HEK293 (cell line): ENCODE measurements at regions not wholly inside any gene's neighbourhood (a gene's known extent, or its start where the extent isn't known, plus 50 kb on each side); places are given as distances from the start of the nearest gene placed in this dataset.

Experiments
- BCL11A ChIP-seq: fragments of 450-650 bp; formaldehyde crosslinking; IDR thresholded peaks from 2 replicates; pipeline ENCODE4 v1.5.1; 2016; ENCODE audit warnings: low read depth, missing biosample characterization, missing genetic modification characterization
- KLF1 ChIP-seq: fragments of 450-650 bp; formaldehyde crosslinking; IDR thresholded peaks from 2 replicates; pipeline ENCODE4 v1.5.1; 2016; ENCODE audit warnings: missing biosample characterization, missing genetic modification characterization
- KLF16 ChIP-seq: fragments of 450-650 bp; formaldehyde crosslinking; IDR thresholded peaks from 2 replicates; pipeline ENCODE4 v1.5.1; 2017; ENCODE audit warnings: missing biosample characterization, missing genetic modification characterization
- KLF7 ChIP-seq: fragments of 450-650 bp; formaldehyde crosslinking; IDR thresholded peaks from 2 replicates; pipeline ENCODE4 v1.5.1; 2016; ENCODE audit warnings: missing biosample characterization, missing genetic modification characterization, borderline replicate concordance
- MYNN ChIP-seq: fragments of 450-650 bp; formaldehyde crosslinking; IDR thresholded peaks from 2 replicates; pipeline ENCODE4 v1.5.1; 2016; ENCODE audit warnings: missing biosample characterization, missing genetic modification characterization, borderline replicate concordance
- PRDM1 ChIP-seq: fragments of 450-650 bp; formaldehyde crosslinking; IDR thresholded peaks from 2 replicates; pipeline ENCODE4; 2016; ENCODE audit warnings: missing biosample characterization, missing genetic modification characterization
- SP2 ChIP-seq: fragments of 450-650 bp; formaldehyde crosslinking; IDR thresholded peaks from 2 replicates; pipeline ENCODE4 v1.5.1; 2016; ENCODE audit warnings: missing biosample characterization, missing genetic modification characterization
- ZBTB17 ChIP-seq: fragments of 450-650 bp; formaldehyde crosslinking; IDR thresholded peaks from 2 replicates; pipeline ENCODE4 v1.5.1; 2016; ENCODE audit warnings: missing biosample characterization, missing genetic modification characterization
- ZNF112 ChIP-seq: fragments of 450-650 bp; formaldehyde crosslinking; IDR thresholded peaks from 2 replicates; pipeline ENCODE4 v1.5.0; 2017; ENCODE audit warnings: missing biosample characterization, missing genetic modification characterization
- ZNF157 ChIP-seq: fragments of 450-650 bp; formaldehyde crosslinking; IDR thresholded peaks from 2 replicates; pipeline ENCODE4 v1.5.1; 2016; ENCODE audit warnings: missing biosample characterization, missing genetic modification characterization
- ZNF16 ChIP-seq: fragments of 450-650 bp; formaldehyde crosslinking; IDR thresholded peaks from 2 replicates; pipeline ENCODE4 v1.5.1; 2016; ENCODE audit warnings: low read depth, missing biosample characterization, missing genetic modification characterization
- ZNF169 ChIP-seq: fragments of 450-650 bp; formaldehyde crosslinking; IDR thresholded peaks from 2 replicates; pipeline ENCODE4 v1.5.1; 2016; ENCODE audit warnings: missing biosample characterization, missing genetic modification characterization
- ZNF202 ChIP-seq: fragments of 450-650 bp; formaldehyde crosslinking; IDR thresholded peaks from 2 replicates; pipeline ENCODE4 v1.5.1; 2016; ENCODE audit warnings: missing biosample characterization, missing genetic modification characterization, borderline replicate concordance
- ZNF221 ChIP-seq: fragments of 450-650 bp; formaldehyde crosslinking; IDR thresholded peaks from 2 replicates; pipeline ENCODE4 v1.5.1; 2017; ENCODE audit warnings: missing biosample characterization, missing genetic modification characterization, borderline replicate concordance
- ZNF24 ChIP-seq: fragments of 450-650 bp; formaldehyde crosslinking; IDR thresholded peaks from 2 replicates; pipeline ENCODE4 v1.5.1; 2016; ENCODE audit warnings: missing biosample characterization, missing genetic modification characterization
- ZNF292 ChIP-seq: fragments of 450-650 bp; formaldehyde crosslinking; IDR thresholded peaks from 2 replicates; pipeline ENCODE4 v1.5.1; 2016; ENCODE audit warnings: low read depth, missing biosample characterization, missing genetic modification characterization, borderline replicate concordance
- ZNF324 ChIP-seq: fragments of 450-650 bp; formaldehyde crosslinking; IDR thresholded peaks from 2 replicates; pipeline ENCODE4 v1.5.1; 2016; ENCODE audit warnings: missing biosample characterization, missing genetic modification characterization
- ZNF366 ChIP-seq: fragments of 450-650 bp; formaldehyde crosslinking; conservative IDR thresholded peaks from 2 replicates; pipeline ENCODE4 v1.5.1; 2016; ENCODE audit warnings: missing biosample characterization, missing genetic modification characterization
- ZNF404 ChIP-seq: fragments of 450-650 bp; formaldehyde crosslinking; IDR thresholded peaks from 2 replicates; pipeline ENCODE4 v1.5.1; 2017; ENCODE audit warnings: missing biosample characterization, missing genetic modification characterization
- ZNF473 ChIP-seq: fragments of 450-650 bp; formaldehyde crosslinking; IDR thresholded peaks from 2 replicates; pipeline ENCODE4 v1.5.1; 2017; ENCODE audit warnings: missing biosample characterization, missing genetic modification characterization
- ZNF530 ChIP-seq: fragments of 450-650 bp; formaldehyde crosslinking; IDR thresholded peaks from 2 replicates; pipeline ENCODE4 v1.5.1; 2016; ENCODE audit warnings: low read depth, missing biosample characterization, missing genetic modification characterization
- ZNF558 ChIP-seq: fragments of 450-650 bp; formaldehyde crosslinking; IDR thresholded peaks from 2 replicates; pipeline ENCODE4 v1.5.1; 2016; ENCODE audit warnings: missing biosample characterization, missing genetic modification characterization
- ZNF561 ChIP-seq: fragments of 450-650 bp; IDR thresholded peaks from 2 replicates; pipeline ENCODE4 v1.5.1; 2018; ENCODE audit warnings: missing biosample characterization, missing genetic modification characterization, borderline replicate concordance
- ZNF571 ChIP-seq: fragments of 450-650 bp; formaldehyde crosslinking; IDR thresholded peaks from 2 replicates; pipeline ENCODE4 v1.5.0; 2017; ENCODE audit warnings: missing biosample characterization, missing genetic modification characterization
- ZNF585B ChIP-seq: fragments of 450-650 bp; formaldehyde crosslinking; IDR thresholded peaks from 2 replicates; pipeline ENCODE4 v1.5.1; 2016; ENCODE audit warnings: missing biosample characterization, missing genetic modification characterization
- ZNF600 ChIP-seq: fragments of 450-650 bp; formaldehyde crosslinking; IDR thresholded peaks from 2 replicates; pipeline ENCODE4 v1.5.1; 2016; ENCODE audit warnings: missing biosample characterization, missing genetic modification characterization
- ZNF623 ChIP-seq: fragments of 450-650 bp; formaldehyde crosslinking; IDR thresholded peaks from 2 replicates; pipeline ENCODE4 v1.5.1; 2016; ENCODE audit warnings: missing biosample characterization, missing genetic modification characterization
- ZSCAN23 ChIP-seq: fragments of 450-650 bp; formaldehyde crosslinking; IDR thresholded peaks from 2 replicates; pipeline ENCODE4 v1.5.1; 2016; ENCODE audit warnings: missing biosample characterization, missing genetic modification characterization
- TF ChIP-seq, protein P1 (sequence below): fragments of 450-650 bp; formaldehyde crosslinking; IDR thresholded peaks from 2 replicates; pipeline ENCODE4 v1.5.1; 2016; ENCODE audit warnings: missing biosample characterization, missing genetic modification characterization
- TF ChIP-seq, protein P2 (sequence below): fragments of 450-650 bp; formaldehyde crosslinking; IDR thresholded peaks from 2 replicates; pipeline ENCODE4 v1.5.1; 2017; ENCODE audit warnings: missing biosample characterization, missing genetic modification characterization
- TF ChIP-seq, protein P3 (sequence below): fragments of 450-650 bp; formaldehyde crosslinking; IDR thresholded peaks from 2 replicates; pipeline ENCODE4 v1.5.1; 2016; ENCODE audit warnings: missing biosample characterization, missing genetic modification characterization
- TF ChIP-seq, protein P4 (sequence below): fragments of 450-650 bp; formaldehyde crosslinking; IDR thresholded peaks from 2 replicates; pipeline ENCODE4 v1.5.1; 2017; ENCODE audit warnings: missing biosample characterization, missing genetic modification characterization

DNA sequence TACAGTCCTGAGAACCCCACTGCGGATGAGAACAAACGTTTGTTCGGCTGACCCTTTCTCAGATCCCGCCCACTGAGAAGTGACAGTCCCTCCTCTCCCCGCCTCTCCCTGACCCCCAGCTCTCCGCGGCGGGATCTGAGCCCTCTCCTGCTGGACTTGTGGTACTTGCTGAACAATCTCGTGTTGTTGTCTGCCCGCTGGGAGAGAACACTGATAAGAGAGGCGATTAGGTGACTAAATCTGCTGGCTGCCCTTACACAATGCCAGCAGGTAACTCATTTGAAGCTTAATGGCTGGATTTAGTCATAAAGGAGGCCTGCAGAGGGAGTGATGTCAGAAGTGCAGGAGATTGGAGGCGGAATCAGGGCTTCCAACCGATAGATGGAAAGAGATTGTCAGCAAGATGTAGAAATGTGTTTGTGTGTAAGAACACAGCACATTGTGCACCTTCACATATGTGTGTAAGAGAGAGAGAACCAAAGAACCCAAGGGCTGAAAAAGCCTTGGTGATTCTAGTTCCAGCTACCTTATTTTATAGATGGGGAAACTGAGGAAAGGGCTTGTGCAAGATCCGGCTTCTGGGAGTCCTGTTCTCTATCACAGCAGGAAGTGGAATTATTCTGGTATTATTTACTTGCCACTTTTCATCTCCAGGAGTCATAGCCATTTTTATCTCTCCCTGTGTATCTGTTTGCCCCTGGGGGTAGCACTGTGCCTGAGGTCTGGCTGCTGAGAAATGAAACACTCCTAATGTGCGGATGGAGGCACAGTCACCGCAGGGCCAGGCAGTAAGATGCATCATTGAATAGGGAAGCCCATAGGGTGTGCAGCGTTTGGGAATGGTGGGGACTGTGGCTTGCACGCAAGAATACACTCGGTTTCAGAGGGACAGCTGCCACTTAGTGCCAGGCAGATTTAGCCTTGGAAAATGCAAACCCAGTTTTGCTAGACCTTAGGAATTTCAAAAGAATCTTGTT, 203.7 kb upstream of the MSX2 start (continued):
- no peak for TF ChIP-seq ZNF16
- TF ChIP-seq ZNF530 (tag by site-specific recombination), result no peak
- TF ChIP-seq, protein P1, sequence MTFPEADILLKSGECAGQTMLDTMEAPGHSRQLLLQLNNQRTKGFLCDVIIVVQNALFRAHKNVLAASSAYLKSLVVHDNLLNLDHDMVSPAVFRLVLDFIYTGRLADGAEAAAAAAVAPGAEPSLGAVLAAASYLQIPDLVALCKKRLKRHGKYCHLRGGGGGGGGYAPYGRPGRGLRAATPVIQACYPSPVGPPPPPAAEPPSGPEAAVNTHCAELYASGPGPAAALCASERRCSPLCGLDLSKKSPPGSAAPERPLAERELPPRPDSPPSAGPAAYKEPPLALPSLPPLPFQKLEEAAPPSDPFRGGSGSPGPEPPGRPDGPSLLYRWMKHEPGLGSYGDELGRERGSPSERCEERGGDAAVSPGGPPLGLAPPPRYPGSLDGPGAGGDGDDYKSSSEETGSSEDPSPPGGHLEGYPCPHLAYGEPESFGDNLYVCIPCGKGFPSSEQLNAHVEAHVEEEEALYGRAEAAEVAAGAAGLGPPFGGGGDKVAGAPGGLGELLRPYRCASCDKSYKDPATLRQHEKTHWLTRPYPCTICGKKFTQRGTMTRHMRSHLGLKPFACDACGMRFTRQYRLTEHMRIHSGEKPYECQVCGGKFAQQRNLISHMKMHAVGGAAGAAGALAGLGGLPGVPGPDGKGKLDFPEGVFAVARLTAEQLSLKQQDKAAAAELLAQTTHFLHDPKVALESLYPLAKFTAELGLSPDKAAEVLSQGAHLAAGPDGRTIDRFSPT (tag by site-specific recombination), result no peak
- peak; percentile 64; the same call in 1 of the 2 replicates for TF ChIP-seq ZNF558 (tag by site-specific recombination)
- no peak for TF ChIP-seq KLF16 (tag by site-specific recombination)
- TF ChIP-seq ZNF623 (tag by site-specific recombination), result no peak
- TF ChIP-seq, protein P2, sequence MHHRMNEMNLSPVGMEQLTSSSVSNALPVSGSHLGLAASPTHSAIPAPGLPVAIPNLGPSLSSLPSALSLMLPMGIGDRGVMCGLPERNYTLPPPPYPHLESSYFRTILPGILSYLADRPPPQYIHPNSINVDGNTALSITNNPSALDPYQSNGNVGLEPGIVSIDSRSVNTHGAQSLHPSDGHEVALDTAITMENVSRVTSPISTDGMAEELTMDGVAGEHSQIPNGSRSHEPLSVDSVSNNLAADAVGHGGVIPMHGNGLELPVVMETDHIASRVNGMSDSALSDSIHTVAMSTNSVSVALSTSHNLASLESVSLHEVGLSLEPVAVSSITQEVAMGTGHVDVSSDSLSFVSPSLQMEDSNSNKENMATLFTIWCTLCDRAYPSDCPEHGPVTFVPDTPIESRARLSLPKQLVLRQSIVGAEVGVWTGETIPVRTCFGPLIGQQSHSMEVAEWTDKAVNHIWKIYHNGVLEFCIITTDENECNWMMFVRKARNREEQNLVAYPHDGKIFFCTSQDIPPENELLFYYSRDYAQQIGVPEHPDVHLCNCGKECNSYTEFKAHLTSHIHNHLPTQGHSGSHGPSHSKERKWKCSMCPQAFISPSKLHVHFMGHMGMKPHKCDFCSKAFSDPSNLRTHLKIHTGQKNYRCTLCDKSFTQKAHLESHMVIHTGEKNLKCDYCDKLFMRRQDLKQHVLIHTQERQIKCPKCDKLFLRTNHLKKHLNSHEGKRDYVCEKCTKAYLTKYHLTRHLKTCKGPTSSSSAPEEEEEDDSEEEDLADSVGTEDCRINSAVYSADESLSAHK, result peak; percentile 82
- TF ChIP-seq BCL11A (tag by site-specific recombination), result no peak; the same call in none of the 2 replicates
- TF ChIP-seq KLF1 (tag by site-specific recombination), result no peak; the same call in 1 of the 2 replicates
- TF ChIP-seq ZNF24 (tag by site-specific recombination), result peak; percentile 97
- TF ChIP-seq SP2 (tag by site-specific recombination), result peak; percentile 63
- no peak for TF ChIP-seq ZNF571 (tag by site-specific recombination)
- TF ChIP-seq ZNF292 (tag by site-specific recombination), result no peak
- TF ChIP-seq ZNF112 (tag by site-specific recombination), result no peak
- peak; percentile 96 for TF ChIP-seq ZNF600 (tag by site-specific recombination)
- no peak for TF ChIP-seq ZNF157 (tag by site-specific recombination)
- peak; percentile 86 for TF ChIP-seq ZNF366 (tag by site-specific recombination)
- no peak for TF ChIP-seq ZNF404 (tag by site-specific recombination)
- peak; percentile 95 for TF ChIP-seq ZSCAN23 (tag by site-specific recombination)
- TF ChIP-seq KLF7, result no peak
- peak; percentile 94 for TF ChIP-seq ZBTB17
- TF ChIP-seq ZNF585B (tag by site-specific recombination), result no peak
- TF ChIP-seq, protein P3, sequence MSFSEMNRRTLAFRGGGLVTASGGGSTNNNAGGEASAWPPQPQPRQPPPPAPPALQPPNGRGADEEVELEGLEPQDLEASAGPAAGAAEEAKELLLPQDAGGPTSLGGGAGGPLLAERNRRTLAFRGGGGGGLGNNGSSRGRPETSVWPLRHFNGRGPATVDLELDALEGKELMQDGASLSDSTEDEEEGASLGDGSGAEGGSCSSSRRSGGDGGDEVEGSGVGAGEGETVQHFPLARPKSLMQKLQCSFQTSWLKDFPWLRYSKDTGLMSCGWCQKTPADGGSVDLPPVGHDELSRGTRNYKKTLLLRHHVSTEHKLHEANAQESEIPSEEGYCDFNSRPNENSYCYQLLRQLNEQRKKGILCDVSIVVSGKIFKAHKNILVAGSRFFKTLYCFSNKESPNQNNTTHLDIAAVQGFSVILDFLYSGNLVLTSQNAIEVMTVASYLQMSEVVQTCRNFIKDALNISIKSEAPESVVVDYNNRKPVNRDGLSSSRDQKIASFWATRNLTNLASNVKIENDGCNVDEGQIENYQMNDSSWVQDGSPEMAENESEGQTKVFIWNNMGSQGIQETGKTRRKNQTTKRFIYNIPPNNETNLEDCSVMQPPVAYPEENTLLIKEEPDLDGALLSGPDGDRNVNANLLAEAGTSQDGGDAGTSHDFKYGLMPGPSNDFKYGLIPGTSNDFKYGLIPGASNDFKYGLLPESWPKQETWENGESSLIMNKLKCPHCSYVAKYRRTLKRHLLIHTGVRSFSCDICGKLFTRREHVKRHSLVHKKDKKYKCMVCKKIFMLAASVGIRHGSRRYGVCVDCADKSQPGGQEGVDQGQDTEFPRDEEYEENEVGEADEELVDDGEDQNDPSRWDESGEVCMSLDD, result no peak
- TF ChIP-seq ZNF324 (tag by site-specific recombination), result peak; percentile 87
- TF ChIP-seq PRDM1, result no peak
- TF ChIP-seq ZNF221 (tag by site-specific recombination), result no peak; the same call in 1 of the 2 replicates
- TF ChIP-seq, protein P4, sequence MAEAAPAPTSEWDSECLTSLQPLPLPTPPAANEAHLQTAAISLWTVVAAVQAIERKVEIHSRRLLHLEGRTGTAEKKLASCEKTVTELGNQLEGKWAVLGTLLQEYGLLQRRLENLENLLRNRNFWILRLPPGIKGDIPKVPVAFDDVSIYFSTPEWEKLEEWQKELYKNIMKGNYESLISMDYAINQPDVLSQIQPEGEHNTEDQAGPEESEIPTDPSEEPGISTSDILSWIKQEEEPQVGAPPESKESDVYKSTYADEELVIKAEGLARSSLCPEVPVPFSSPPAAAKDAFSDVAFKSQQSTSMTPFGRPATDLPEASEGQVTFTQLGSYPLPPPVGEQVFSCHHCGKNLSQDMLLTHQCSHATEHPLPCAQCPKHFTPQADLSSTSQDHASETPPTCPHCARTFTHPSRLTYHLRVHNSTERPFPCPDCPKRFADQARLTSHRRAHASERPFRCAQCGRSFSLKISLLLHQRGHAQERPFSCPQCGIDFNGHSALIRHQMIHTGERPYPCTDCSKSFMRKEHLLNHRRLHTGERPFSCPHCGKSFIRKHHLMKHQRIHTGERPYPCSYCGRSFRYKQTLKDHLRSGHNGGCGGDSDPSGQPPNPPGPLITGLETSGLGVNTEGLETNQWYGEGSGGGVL (tag by site-specific recombination), result peak; percentile 90
- no peak for TF ChIP-seq ZNF473 (tag by site-specific recombination)
- TF ChIP-seq ZNF561 (tag by site-specific recombination), result no peak
- TF ChIP-seq ZNF169 (tag by site-specific recombination), result no peak
- TF ChIP-seq ZNF202, result no peak
- TF ChIP-seq MYNN (tag by site-specific recombination), result no peak
